Germinal center (tissue), 1 donor: ENCODE measurements at regions not wholly inside any gene's neighbourhood (a gene's known extent, or its start where the extent isn't known, plus 50 kb on each side); places are given as distances from the start of the nearest gene placed in this dataset.
"Not testable (repeated sequence)": the region's sequence is repeated elsewhere in the genome, so short reads cannot be mapped to it uniquely, and the experiment has no call there.

ENCODE experiments used
- DNase-seq: peaks from one replicate; pipeline ENCODE4 v3.0.0; 2012; ENCODE audit warnings: mixed read lengths, low spot score

GRCh38 chr4:43619219-43619618 lies 726.7 kb downstream of the GRXCR1 start:
- no peak for DNase-seq

DNA sequence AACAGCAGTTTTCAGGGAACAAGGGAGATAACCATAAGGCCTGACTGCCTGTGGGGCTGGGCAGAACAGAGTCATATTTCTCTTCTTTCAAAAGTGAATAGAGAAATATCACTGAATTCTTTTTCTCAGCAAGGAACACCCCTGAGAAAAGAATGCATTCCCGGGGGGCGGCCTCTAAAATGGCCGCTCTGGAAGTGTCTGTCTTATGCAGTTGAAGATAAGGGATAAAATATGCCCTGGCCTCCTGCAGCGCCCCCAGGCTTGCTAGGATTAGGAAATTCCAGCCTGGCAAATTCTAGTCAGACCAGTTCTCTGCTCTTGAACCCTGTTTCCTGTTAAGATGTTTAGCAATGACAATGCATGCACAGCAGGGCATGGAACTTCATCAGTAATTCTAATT lies 745.4 kb downstream of the GRXCR1 start:
- DNase-seq: not testable (repeated sequence)

DNA sequence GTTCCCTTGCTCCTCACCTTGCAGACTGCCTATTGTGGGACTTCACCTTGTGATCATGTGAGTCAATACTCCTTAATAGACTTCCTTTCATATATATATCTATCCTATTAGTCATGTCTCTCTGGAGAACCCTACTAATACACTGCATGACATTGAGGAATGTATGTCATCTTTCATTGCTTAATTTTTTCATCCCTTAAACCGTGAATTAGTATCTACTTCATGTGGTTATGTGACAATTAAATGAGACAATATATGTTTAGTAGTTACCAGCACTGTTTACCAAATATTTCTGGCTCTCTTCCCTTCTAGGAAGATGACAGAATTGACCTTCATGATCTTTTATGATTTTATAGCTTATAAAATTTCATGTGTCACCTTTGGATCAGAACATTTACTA lies 759.5 kb downstream of the GRXCR1 start:
- no peak for DNase-seq

GRCh38 chr4:43659547-43659946 lies 767.0 kb downstream of the GRXCR1 start:
- DNase-seq: not testable (repeated sequence)

DNA sequence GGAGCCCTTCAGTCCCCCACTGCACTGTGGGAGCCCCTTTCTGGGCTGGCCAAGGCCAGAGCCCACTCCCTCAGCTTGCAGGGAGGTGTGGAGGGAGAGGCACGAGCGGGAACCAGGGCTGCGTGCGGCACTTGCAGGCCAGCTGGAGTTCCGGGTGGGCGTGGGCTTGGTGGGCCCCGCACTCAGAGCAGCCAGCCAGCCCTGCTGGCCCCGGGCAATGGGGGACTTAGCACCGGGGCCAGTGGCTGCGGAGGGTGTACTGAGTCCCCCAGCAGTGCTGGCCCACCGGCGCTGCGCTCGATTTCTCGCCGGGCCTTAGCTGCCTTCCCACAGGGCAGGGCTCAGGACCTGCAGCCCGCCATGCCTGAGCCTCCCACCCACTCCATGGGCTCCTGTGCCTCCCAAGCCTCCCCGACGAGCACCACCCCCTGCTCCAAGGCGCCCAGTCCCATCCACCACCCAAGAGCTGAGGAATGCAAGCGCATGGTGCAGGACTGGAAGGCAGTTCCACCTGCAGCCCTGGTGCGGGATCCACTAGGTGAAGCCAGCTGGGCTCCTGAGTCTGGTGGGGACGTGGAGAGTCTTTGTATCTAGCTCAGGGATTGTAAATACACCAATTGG lies 776.2 kb downstream of the KCTD8 start:
- DNase-seq: not testable (repeated sequence)

DNA sequence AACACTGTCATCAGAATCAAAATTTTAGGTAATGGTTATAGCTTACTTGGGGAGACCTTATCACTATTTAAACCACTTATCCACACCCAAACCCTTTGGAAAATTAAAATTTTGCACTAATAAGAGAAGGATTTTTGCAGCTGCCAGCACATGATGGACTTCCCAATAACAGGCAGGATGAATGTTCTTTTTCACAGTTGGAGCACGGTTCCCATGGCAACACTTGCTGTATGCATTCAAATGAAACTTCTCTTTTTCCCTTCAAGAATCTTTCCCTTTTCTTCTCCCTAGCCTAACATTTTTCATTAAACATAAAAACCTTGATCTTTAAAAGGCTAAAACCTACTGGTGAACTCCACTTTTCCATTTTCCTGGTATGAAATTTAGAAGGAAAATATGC lies 768.2 kb downstream of the KCTD8 start:
- DNase-seq: no peak

DNA sequence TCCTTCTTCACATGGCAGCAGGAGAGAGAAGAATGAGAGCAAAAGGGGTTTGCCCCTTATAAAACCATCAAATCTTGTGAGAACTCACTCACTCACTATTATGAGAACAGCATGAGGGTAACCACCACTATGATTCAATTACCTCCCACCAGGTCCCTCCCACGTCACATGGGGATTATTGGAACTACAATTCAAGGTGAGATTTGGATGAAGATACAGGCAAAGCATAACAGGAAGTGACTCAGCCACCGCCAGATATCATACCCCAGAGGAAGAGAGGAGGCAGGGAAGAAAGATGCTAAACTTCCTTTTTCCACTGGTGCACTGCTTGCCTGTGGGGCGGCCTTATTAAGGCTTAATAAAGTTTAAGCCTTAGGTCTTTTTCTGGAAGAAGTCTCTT lies 766.1 kb downstream of the KCTD8 start:
- DNase-seq: no peak

DNA sequence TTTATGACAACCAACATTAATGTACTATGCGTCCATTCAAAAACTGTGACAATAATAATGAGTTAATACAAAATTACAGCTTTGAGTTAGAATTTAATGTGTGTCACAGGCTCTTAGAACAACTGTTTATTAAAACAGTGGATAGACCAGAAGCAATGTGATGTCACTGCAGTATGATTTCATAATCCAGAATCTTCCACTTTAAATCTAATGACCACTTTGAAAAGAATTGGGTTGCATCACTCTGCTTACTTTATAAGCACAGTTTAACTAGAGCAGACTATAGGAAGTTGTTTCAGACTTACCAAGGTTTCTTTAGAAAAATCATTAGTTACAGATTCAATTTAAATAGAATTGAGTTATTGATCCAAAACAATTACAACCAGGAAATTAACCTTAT lies 758.5 kb downstream of the KCTD8 start:
- DNase-seq: no peak

- no peak for DNase-seq
These were observed 754.7 kb downstream of the KCTD8 start for GRCh38 chr4:43693876-43694275.

DNA sequence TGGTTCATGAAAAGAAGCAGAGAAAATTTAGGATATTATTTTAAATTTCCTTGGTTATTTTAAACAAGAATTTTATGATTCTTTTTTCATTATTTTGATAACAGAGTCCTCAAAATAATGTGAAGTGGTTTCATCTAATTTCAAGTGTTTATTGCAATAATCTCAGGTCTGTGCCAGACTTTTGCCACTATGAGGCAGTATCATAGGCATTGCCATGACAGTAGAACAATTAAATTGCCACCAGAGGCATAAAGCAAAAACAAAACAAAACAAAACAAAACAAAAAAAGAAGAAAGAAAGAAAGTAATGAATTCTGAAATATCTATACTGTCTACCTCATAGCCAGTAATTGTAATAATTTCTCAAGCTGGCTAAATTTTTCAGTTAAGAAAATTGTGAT lies 739.2 kb downstream of the KCTD8 start:
- no peak for DNase-seq

- DNase-seq: no peak
These were observed 731.8 kb downstream of the KCTD8 start for GRCh38 chr4:43716721-43717395.

DNA sequence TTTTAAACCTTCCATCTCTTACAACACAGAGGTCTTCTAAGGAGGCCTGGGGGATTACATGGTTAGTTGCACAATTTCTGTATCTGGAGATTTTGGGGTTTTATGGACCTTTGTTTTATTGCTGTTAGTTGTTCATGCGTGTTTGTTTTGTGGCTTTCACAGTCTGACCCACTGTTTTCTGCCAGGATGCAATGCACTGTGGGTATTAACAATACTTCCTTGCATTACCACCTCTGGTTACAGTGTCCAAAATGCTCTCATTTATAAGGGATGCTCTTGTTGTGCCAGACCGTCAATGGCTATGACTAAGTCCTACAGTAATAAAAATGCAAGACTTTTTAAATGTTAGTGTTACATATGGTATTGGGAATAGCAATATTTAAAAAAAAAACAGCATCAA lies 730.2 kb downstream of the KCTD8 start:
- DNase-seq: no peak

DNA sequence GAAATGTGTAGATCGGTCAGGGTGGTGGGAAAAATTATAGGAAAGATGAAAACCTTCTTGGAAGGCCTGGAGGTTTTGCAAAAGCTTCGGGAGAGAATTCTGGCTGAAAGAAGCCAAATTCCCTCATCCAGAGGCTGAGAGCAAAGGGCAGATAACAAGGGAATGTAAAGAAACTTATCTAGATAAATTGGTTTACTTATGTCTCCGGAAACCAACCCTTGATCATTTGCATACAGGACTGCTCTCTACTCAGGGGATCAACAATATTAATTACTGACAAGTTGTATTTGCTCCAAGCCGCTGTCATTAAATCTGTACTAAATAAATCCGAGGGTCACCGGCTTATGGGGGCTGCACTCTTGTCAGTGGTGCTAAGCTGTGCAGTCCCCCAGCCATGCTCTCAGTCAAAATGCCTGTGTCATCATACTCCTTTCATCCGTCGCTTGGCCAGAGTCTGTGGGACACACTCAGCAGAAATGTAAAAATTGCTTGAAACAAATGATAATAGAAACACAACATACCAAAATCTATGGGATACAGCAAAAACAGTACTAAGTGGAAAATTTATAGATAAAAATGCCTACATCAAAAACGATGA lies 715.7 kb downstream of the KCTD8 start:
- no peak for DNase-seq

DNA sequence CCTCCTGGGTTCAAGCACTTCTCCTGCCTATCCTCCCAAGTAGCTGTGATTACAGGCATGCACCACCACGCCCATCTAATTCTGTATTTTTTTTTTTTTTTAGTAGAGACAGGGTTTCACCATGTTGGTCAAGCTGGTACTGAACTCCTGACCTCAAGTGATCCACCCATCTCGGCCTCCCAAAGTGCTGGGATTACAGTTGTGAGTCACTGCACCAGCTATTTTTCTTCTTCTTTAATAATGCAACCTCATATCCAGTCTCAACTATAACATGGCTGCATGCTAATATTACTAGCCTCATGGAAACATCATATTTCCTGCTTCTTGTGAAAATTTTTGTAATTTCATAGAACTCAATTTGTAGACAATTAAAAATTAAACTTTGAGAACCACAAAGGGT lies 706.5 kb downstream of the KCTD8 start:
- DNase-seq: no peak

DNA sequence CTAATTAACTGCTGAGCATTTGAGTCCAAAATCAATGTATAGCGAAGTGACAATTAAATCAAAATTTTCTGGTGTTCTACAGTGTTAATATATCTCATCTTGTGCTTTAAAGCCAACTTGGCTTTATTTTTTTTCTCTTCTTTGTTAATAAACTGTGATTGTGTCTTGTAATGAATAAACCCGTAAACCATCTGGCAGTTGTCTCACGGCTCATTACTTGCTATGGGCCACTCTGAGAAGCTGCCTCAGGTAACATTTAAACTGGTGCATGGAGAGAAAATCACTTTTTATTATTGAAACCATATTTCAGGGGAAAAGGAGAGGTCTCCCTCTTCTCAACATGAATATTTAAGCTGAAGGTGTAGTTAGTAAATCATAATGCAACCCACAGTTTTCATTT lies 694.0 kb downstream of the KCTD8 start:
- DNase-seq: no peak

DNA sequence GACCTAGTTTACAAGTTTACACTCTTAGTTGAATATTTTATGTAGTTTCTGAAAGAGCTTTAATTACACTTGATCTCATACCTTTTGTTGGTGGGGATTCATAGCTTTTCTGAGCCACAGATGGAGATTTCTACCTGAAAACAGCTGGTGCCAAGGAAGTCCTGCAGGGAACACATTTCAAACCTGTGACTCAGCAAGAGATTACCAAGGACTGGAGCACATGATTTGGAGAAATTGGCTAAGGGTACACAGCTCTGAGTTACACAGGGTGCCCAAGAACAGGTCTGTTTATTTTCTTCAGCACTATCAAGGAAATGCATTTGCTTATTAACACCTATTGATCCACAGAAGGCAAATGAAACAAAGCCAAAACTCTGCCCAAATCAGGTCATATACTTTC lies 691.5 kb downstream of the KCTD8 start:
- DNase-seq: no peak

GRCh38 chr4:43758836-43759235 lies 689.8 kb downstream of the KCTD8 start:
- DNase-seq: no peak

DNA sequence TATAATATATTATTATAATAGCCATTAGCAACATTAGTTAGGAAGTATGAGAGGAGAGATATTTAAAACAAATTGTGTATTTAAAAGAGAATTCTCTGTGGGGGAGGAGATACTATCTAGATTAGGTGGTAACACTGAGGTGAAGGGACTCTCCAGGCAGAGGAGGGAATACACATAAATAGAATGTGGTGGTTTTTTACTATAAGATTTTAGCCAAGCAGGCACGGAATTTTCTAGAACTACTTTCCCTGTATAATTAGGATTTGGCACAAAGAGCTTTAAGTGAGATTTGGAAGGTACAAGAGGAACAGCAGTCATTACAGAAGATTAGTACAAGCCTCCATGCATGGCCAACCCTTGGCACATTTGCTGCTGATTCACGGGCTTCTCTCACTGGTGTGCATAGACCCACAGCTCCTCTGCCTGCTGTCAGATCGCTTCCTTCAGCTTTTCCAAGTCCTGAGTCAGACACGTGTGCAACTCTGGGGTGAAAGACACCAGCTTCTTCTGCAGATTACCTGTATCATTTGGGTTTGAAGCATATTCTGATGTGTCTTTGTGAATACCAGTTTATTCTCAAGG lies 685.5 kb downstream of the KCTD8 start:
- DNase-seq: no peak

DNA sequence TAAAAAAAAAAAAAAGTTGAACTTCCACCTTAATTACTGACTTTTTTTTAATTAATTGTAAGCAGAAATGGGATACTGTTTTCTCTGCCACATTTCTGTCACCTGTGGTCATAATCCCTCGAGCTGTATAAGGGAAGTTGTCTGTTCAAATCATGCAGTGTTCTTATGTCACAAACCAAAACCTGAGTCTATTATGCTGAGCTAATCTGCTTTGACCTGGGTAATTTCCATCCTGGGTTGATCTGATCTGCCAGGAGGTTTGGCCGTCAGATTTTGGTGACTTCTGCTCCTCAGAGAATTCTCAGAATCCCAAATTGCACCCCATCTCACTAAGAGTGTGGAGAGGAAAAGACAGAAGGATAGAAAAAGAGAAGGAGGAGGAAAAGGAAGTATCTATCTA lies 683.1 kb downstream of the KCTD8 start:
- DNase-seq: no peak

- no peak for DNase-seq
These were observed 682.0 kb downstream of the KCTD8 start for GRCh38 chr4:43766648-43767047.

GRCh38 chr4:43776371-43776770 lies 672.2 kb downstream of the KCTD8 start:
- DNase-seq: no peak

- no peak for DNase-seq
These were observed 670.3 kb downstream of the KCTD8 start for GRCh38 chr4:43778187-43778915.

DNA sequence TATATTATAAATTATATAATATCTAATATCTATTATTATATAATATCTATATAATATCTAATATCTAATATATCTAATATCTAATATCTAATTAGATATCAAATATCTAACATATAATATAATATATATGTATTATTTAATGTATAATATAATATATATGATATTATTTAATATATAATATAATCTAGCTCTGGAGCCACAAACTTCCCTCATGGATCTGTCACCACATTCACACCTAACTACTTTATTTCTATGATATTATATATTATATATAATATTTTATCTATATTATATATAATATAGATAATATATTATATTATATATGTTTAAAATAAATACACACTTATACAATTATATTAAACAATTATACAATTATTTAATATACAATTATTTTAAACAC lies 667.5 kb downstream of the KCTD8 start:
- no peak for DNase-seq
